HG03354 (cell line): ENCODE measurements at regions not wholly inside any gene's neighbourhood (a gene's known extent, or its start where the extent isn't known, plus 50 kb on each side); places are given as distances from the start of the nearest gene placed in this dataset.
"Not testable (repeated sequence)": the region's sequence is repeated elsewhere in the genome, so short reads cannot be mapped to it uniquely, and the experiment has no call there.

Experiments
- ATAC-seq: cut with Tn5 transposase; IDR thresholded peaks from one replicate; pipeline ENCODE4 v1.9.1; 2021; ENCODE audit warnings: mild to moderate bottlenecking; ENCODE audit not compliant: unreplicated experiment, poor library complexity, severe bottlenecking

DNA sequence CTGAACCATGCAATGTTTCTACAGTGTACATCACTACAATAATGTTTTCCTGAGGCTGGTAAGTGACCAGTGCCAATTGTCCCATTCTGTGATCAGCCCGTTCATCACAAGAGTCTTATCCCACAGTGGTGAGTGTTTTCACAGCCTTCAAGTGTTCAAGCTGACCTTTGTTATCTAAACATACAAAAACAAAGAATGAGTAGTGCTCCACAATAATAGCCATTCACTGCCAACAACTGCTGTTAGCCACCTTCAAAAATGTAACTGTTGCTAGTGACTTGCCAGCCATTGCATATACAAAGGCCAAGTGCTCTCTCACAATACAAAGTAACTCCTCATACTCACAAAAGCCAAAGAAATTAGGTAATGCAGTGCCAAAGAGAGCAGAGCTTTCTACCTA, 1084.1 kb downstream of the FAM133A start:
- ATAC-seq, result no peak

- no peak for ATAC-seq
Measured at GRCh38 chrX:94775640-94776039, 1101.6 kb downstream of the FAM133A start.

DNA sequence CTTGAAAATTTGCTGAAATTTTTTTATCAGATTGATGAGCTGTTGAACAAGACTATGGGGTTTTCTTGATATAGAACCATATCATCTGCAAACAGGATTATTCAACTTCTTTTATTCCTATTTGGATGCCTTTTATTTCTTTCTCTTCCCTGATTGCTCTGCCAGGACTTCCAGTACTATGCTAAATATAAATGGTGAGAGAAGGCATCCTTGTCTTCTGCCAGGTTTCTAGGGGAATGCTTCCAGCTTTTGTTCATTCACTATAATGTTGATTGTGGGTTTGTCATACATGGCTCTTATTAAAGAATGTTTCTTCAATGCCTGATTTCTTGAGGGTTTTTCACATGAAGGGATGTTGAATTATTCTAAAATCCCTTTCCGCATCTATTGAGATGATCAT, 1139.5 kb downstream of the FAM133A start:
- no peak for ATAC-seq

GRCh38 chrX:94814216-94814615, 1140.2 kb downstream of the FAM133A start:
- no peak for ATAC-seq

GRCh38 chrX:94830717-94831116, 1156.7 kb downstream of the FAM133A start:
- no peak for ATAC-seq

DNA sequence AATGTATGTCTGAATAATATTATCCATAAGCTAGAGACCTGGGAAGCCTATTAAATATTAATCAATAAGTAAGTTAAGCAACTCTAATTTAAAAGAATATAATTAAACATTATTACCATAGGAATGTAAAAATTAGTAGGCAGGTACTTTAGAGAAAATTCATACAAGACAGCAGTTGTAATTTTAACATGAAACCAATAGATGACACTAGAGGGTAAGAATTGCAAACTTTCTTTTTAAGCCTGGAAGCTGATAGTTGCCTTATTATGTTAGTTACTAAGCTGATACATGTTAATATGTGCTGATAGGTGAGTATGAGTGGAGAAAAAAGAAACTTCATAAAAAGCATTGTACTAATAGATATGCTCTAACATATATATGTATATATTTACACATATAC, 1157.4 kb downstream of the FAM133A start:
- no peak for ATAC-seq

- no peak for ATAC-seq
Measured at GRCh38 chrX:94834226-94834625, 1160.2 kb downstream of the FAM133A start.

GRCh38 chrX:94850811-94851210, 1176.8 kb downstream of the FAM133A start:
- ATAC-seq, result no peak

DNA sequence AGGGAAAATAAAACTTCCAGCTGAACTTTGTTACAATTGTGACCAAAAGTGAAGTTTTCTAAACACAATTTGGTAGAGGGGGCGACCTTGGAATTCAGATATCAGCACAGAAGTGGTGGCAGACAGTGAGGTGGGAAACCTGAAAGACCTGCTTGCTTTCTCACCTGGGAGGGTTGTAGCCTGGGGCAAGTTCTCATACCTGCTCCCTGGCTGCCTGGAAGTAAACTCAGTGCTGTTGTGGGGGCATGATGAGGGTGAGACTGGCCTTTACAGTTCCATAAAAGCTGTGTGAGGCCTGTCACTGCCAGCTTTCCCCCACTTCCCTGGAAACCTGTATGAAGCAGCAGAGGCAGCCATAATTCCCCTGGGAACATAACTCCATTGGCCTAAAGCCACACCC, 1180.2 kb downstream of the FAM133A start:
- no peak for ATAC-seq

DNA sequence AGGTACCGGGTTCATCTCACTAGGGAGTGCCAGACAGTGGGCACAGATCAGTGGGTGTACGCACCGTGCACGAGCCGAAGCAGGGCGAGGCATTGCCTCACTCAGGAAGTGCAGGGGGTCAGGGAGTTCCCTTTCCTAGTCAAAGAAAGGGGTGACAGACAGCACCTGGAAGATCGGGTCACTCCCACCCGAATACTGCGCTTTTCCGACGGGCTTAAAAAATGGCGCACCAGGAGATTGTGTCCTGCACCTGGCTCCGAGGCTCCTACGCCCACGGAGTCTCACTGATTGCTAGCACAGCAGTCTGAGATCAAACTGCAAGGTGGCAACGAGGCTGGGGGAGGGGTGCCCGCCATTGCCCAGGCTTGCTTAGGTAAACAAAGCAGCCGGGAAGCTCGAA, 1188.5 kb downstream of the FAM133A start:
- not testable (repeated sequence) for ATAC-seq

DNA sequence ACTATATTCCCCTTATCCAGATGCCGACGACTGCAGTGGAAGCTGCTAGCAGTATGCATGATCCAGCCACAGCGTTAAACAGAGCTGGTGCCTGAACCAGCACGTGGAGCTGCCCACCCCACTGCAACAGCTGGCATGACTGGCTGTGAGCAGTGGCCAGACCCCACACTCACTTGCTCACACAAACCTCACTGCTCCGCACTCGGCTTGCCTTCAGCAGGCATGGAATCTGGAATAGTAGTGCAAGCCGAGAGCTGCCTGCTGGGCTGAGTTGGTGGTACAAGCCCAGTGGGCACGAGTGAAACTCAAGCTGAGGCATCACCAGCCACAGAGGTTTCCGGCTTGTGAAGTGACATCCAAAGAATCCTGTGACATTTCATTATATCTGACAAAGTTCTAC, 1197.6 kb downstream of the FAM133A start:
- no peak for ATAC-seq

GRCh38 chrX:94901849-94902248, 1227.8 kb downstream of the FAM133A start:
- ATAC-seq, result no peak

DNA sequence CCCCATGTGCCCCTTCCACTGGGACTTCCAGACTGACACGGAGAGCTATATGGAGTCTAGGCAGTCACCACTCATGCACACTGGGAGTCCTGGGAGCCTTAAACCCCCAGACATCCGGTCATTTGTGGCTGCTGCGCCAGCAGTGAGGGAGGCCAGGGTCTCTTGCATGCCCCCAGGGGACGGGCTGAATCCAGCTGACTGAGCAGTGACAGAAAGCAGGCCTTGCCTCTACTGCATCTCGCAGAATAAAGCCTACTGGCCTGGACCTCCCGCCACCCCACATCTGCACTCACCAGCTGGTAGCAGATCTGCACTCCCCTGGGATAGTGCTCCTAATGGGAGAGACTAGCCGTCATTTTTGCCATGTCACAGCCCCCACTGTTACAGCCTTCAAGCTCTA, 1234.2 kb downstream of the FAM133A start:
- ATAC-seq, result no peak

DNA sequence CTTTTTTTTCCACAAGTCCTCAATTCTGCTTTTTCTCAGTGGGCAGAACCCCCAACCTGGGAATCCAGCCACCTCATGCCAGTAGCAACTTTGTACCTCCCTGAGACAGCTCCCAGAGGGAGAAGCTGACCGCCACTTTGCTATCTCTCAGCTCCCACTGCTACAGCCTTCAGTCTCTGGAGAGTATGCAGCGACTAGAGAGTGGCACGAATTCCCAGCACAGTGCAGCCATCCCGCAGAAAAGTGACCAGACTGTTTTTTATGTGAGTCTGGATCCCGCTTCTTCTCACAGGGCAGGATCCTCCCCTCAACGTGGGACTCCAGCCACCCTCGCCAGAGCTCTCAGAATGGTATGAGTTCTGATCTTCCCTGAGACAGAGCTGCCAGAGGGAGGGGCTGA, 1234.6 kb downstream of the FAM133A start:
- ATAC-seq, result no peak

GRCh38 chrX:94914235-94914634, 1240.2 kb downstream of the FAM133A start:
- no peak for ATAC-seq

- peak; percentile 56 for ATAC-seq
Measured at GRCh38 chrX:94932278-94932965, 1258.4 kb downstream of the FAM133A start.

DNA sequence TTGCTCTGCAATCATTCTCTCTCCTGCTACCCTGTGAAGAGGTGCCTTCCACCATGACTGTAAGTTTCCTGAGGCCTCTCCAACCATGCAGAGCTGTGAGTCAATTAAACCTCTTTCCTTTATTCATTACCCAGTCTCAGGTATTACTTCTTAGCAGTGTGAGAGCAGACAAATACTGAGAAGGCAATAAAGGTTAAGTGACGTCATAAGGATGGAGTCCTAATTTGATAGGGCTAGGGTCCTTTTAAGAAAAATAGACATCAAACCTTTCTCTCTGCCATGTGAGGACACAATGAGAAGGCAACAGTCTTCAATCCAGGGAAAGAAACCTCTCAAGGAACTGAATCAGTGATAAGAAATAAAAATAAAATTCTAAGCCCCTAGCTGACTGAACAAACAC, 1262.7 kb downstream of the FAM133A start:
- ATAC-seq, result no peak

DNA sequence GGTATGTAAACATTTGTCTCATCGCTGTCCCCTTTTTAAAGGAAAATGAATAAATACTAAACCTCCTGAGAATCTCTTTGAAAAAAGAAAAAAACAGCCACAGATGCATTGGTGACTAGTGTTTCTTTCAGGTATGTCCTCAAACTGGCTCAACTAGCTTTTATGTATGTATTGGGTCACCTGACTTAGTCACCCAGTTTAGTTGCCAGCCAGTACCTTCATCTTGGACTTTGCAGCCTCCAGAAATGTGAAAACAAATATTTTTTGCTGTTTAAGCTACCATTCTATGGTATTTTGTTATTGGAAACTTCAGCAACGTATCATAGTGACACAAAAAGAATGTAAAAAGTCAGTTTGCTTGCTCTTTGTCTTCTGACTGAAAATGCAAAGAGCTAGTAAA, 1263.5 kb downstream of the FAM133A start:
- no peak for ATAC-seq

DNA sequence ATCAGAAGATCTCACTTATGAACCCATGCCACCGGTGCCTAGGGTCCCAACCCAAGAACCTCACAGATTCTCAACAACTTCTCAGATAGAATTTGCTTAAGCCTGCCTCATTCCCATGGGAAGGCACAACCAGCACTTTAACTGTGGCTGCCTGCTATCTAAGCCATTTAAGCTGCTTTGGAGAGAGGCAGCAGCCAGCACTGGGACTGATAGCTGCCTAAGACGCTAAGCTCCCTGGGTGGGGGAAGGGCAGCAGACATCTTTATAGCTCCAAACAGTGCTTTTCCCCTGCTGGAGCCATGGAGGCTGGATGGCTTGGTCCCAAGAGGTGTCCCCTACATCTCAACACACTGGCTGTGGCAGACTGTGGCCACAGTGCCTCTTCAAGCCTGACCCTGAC, 1268.6 kb downstream of the FAM133A start:
- no peak for ATAC-seq

DNA sequence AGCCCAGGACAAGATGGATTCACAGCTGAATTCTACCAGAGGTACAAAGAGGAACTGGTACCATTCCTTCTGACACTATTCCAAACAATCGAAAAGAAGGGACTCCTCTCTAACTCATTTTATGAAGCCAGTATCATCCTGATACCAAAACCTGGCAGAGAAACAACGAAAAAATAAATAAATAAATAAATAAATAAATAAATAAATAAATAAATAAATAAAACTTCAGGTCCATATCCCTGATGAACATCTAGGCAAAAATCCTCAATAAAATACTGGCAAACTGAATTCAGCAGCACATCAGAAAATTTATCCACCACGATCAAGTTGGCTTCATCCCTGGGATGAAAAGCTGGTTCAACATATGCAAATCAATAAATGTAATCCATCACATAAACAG, 1272.1 kb downstream of the FAM133A start:
- not testable (repeated sequence) for ATAC-seq

DNA sequence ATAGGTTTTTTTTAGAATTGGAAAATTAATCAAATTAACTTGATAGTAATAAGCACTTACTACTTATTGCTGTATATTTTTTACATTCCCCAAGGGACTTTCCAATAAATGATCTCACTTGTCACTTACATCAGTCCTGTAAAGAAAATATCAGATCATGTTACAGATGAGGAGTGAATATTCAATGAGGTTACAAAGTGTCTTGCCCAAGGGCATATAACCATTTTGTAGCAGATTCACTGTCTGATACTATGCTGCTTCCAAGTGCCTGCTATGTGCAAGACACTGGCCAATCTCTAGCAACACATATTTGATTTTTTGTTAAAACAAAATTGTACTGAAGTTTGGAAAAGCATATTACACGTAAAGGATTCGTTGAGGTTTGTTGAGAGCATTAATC, 1287.7 kb downstream of the FAM133A start:
- ATAC-seq, result no peak

- no peak for ATAC-seq
Measured at GRCh38 chrX:94977562-94977961, 1303.6 kb downstream of the FAM133A start.
